ENCODE measurements at regions not wholly inside any gene's neighbourhood (a gene's known extent, or its start where the extent isn't known, plus 50 kb on each side); places are given as distances from the start of the nearest gene placed in this dataset.

DNA sequence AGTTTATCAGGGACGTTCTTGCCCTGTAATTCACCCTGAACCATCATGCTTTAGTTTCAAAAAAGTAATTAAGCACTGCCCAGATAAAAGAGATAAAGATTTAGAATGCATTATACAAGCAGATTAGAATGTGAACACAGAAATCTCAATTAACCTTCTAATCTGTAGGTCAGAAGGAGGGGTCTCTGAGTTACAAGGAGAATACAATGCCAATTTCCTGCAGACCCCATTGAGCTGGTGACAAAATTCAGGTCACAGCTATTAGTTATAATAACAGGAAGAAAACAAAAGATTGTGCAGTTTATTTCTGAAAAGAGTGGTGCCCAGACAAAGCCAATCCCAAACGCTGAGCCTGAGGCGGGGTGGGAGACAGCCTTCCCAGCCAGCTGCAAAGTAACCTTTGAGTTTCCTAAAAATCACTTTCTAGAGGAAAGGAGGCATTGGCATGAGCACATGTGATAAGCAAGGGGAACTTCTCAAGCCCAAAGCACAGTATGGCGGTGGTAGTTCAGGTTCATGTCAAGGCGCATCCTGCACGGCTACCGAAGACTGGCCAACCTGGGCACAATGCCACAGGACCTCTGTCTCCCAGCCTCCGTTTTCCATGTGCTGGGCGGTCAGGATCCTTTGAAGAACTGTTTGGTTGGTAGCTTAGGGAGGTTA lies 192.5 kb downstream of the TTLL2 start:
- H3K4me3 ChIP-seq (ENCODE audit: low read depth, low read length) = no peak overlapping the region
- DNase-seq (ENCODE audit: low read depth) = no peak
- TF ChIP-seq CTCF (IDR thresholded peaks at IDR 0.05; ENCODE audit: insufficient read depth, low read depth, low read length, missing control alignments) = no peak

GRCh38 chr6:167523426-167523825 lies 198.5 kb downstream of the TTLL2 start:
- no peak for DNase-seq (ENCODE audit: low read depth)

DNA sequence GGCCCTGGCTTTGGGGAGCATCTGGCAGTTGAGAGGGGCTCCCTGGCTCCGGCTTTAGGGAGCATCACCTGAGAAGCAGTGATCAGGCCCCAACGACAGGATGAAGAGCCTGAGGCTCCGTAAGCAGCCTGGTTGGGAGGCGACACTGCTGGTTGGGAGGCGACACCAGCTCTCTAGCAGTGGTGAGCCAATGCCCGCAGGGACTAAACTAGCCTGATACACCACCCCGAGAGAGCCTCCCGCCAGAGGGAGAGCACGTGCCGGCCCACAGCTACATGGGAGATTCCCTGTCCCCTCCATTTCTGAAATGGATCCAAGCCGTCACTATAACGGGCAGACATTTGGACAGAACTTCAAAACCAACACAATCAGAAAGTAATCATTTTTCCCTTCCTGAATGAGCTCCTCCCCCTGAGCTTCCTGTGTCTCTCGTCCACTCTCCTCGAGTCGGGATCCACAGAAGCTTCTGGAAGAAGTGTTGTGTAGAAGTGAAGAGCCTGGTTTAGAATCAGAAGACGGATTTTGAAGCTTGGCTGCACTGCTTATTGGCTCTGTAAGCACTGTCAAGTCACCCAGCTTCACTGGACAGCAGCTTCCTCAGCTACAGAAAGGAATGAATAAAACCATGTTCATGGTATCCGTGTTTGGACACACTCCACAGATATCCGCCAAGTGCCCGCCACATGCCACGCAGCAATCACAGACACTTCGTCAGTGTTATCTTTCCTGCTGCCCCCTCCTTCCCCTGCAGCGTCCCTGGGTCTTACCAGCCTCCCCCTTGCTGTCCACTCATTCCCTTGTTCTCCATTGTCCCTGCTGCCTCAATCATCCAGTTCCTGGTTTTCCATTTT lies 199.6 kb downstream of the TTLL2 start:
- TF ChIP-seq CTCF (IDR thresholded peaks at IDR 0.05; ENCODE audit: insufficient read depth, low read depth, low read length, missing control alignments) = no peak
- DNase-seq (ENCODE audit: low read depth) = no peak
- no peak overlapping the region for H3K4me3 ChIP-seq (ENCODE audit: low read depth, low read length)

More at GRCh38 chr6:167523426-167523825, 198.5 kb downstream of the TTLL2 start:
- H3K4me3 ChIP-seq (ENCODE audit: low read depth, low read length) = no peak overlapping the region
- TF ChIP-seq CTCF (IDR thresholded peaks at IDR 0.05; ENCODE audit: insufficient read depth, low read depth, low read length, missing control alignments) = no peak

- TF ChIP-seq CTCF (IDR thresholded peaks at IDR 0.05; ENCODE audit: insufficient read depth, low read depth, low read length, missing control alignments) = no peak
- no peak for DNase-seq (ENCODE audit: low read depth)
- no peak overlapping the region for H3K4me3 ChIP-seq (ENCODE audit: low read depth, low read length)
These were observed 200.9 kb downstream of the TTLL2 start for GRCh38 chr6:167525774-167526173.

- H3K4me3 ChIP-seq (ENCODE audit: low read depth, low read length) = no peak overlapping the region
- no peak for TF ChIP-seq CTCF (IDR thresholded peaks at IDR 0.05; ENCODE audit: insufficient read depth, low read depth, low read length, missing control alignments)
- DNase-seq (ENCODE audit: low read depth) = no peak
These were observed 201.8 kb downstream of the TTLL2 start for GRCh38 chr6:167526465-167527368.

- peak; percentile 7 for DNase-seq (ENCODE audit: low read depth)
- H3K4me3 ChIP-seq (ENCODE audit: low read depth, low read length) = no peak overlapping the region
- TF ChIP-seq CTCF (IDR thresholded peaks at IDR 0.05; ENCODE audit: insufficient read depth, low read depth, low read length, missing control alignments) = no peak
These were observed 203.4 kb downstream of the TTLL2 start for GRCh38 chr6:167528239-167528638.

Measured in GM12865 (cell line).